Activated CD4-positive, alpha-beta T cell treated with anti-CD3 and anti-CD28 coated beads, Interleukin-2, Interleukin-6, amounts not matched to agents 100 ng/mL and 50 ng/mL, durations not matched to agents 16 hours and 8 hours (primary cell): ENCODE measurements at regions not wholly inside any gene's neighbourhood (a gene's known extent, or its start where the extent isn't known, plus 50 kb on each side); places are given as distances from the start of the nearest gene placed in this dataset.

Experiments used
- DNase-seq: peaks from one replicate; pipeline ENCODE4 v3.0.0-alpha.2; 2020

GRCh38 chr6:15715060-15715459 lies 52.2 kb upstream of the DTNBP1 start:
- DNase-seq = peak; percentile 57

GRCh38 chr6:15714658-15715057 lies 51.8 kb upstream of the DTNBP1 start:
- DNase-seq = no peak

DNA sequence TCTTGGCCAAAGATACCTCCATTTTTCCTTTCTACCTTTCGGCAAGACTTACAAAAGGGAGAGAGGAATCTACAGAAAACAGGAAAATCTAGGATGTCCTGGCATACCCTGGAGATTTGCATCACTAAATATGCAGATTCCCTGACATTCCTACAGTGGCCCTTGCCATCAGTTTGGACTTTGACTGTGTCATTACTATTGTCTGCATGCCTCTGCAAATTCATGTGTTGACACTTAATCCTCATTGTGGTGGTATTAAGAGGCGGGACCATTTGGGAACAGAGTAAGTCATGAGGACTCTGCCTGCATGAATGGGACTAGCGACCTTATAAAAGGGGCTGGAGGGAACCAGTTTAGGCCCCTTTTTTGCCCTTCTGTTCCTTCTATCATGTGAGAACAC lies 50.5 kb upstream of the DTNBP1 start:
- DNase-seq = no peak

GRCh38 chr6:15712797-15713196 lies 50.0 kb upstream of the DTNBP1 start:
- no peak for DNase-seq
